ENCODE measurements at regions not wholly inside any gene's neighbourhood (a gene's known extent, or its start where the extent isn't known, plus 50 kb on each side); places are given as distances from the start of the nearest gene placed in this dataset.
"Not testable (repeated sequence)": the region's sequence is repeated elsewhere in the genome, so short reads cannot be mapped to it uniquely, and the experiment has no call there.

DNA sequence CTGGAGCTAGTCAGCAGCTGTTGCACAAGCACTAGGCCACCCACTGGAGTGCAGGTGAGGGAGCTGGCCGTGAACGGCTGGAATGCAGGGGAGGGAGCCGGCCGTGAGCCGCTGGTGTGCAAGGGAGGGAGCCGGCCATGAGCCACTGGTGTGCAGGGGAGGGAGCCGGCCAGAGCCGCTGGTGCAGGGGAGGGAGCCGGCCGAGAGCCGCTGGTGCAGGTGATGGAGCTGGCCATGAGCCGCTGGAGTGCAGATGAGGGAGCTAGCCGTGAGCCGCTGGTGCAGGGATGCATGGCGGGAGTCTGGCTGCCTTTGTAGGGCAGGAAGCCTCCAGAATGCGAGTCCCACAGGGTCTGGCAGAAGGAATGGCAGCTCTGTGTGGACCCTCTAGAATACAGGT is 1470.0 kb upstream of the DEFB115 start:
- not testable (repeated sequence) for H3K4me3 ChIP-seq (ENCODE audit: low read depth in 1 of 3, low read length in 3 of 3); H3K9me3 ChIP-seq (ENCODE audit: control insufficient read depth in 2 of 2, insufficient read depth in 1 of 2, low read depth in 1 of 2, low read length in 1 of 2); H3K27me3 ChIP-seq (ENCODE audit: control insufficient read depth in 3 of 3, insufficient read depth in 3 of 3, low read length in 3 of 3); H3K27ac ChIP-seq (ENCODE audit: low read depth in 1 of 3, low read length in 2 of 3); FAIRE-seq; H3K36me3 ChIP-seq (ENCODE audit: control insufficient read depth in 3 of 3, insufficient read depth in 2 of 3, low read depth in 1 of 3, low read length in 3 of 3); DNase-seq; H3K4me1 ChIP-seq (ENCODE audit: control insufficient read depth in 3 of 3, insufficient read depth in 2 of 3, low read depth in 1 of 3, low read length in 2 of 3)
- 75 to 86% (median 85%) methylated on average over 16 of the region's 16 CpGs for WGBS, 3 donors

DNA sequence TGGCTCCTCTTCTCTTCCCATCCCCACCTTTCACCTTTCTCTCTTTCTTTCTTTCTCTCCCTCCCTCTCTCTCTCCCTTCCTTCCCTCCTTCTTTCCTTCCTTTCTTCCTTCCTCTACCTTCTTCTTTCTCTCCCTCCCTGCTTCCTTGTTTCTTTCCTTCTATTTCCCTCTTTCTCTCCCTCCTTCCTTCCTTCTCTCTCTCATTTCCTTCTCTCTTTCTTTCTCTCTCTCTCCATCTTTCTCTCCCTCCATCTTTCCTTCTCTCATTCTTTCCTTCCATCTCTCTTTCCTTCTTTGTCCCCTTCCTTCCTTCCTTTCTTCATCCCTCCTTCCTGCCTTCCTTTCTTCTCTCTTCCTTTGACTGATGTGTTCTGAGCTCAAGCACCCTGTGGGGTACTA is 1467.0 kb upstream of the DEFB115 start:
- Histone ChIP-seq H3K27me3 (ENCODE audit: control insufficient read depth in 3 of 3, insufficient read depth in 3 of 3, low read length in 3 of 3) (no peaks in the 10 kb centered on the region), H3K27ac (ENCODE audit: low read depth in 1 of 3, low read length in 2 of 3) (no peak overlapping the region), H3K4me3 (ENCODE audit: low read depth in 1 of 3, low read length in 3 of 3) (no peak overlapping the region), H3K4me1 (ENCODE audit: control insufficient read depth in 3 of 3, insufficient read depth in 2 of 3, low read depth in 1 of 3, low read length in 2 of 3) (no peaks in the 10 kb centered on the region), H3K36me3 (ENCODE audit: control insufficient read depth in 3 of 3, insufficient read depth in 2 of 3, low read depth in 1 of 3, low read length in 3 of 3) (no peaks in the 10 kb centered on the region), H3K9me3 (ENCODE audit: control insufficient read depth in 2 of 2, insufficient read depth in 1 of 2, low read depth in 1 of 2, low read length in 1 of 2) (peaks cover 0 to 4% of the 10 kb centered on the region in 2 donors)
- DNase-seq (no peak), FAIRE-seq (no peak)

DNA sequence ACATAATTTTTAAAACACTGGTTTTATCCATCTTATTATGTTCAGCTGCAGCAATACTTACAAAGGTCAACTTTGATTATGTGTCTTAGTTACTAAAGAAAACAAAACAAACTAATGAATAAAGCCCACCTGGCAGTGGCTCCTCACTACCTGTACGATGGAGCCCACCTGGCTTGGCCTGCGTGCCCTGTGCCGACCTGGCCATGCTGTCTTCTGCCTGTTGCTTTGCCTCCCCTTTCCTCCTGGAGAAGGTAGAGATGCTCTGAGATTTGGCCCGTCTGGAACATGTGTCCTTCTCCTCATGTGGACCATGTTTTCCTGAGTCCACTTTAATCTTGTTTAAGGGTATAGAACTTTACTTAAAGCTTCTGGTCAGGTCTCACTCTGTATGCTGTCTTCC is 1426.0 kb upstream of the DEFB115 start:
- H3K4me1 ChIP-seq (ENCODE audit: control insufficient read depth in 3 of 3, insufficient read depth in 2 of 3, low read depth in 1 of 3, low read length in 2 of 3); DNase-seq; H3K36me3 ChIP-seq (ENCODE audit: control insufficient read depth in 3 of 3, insufficient read depth in 2 of 3, low read depth in 1 of 3, low read length in 3 of 3); H3K27me3 ChIP-seq (ENCODE audit: control insufficient read depth in 3 of 3, insufficient read depth in 3 of 3, low read length in 3 of 3); H3K9me3 ChIP-seq (ENCODE audit: control insufficient read depth in 2 of 2, insufficient read depth in 1 of 2, low read depth in 1 of 2, low read length in 1 of 2); H3K27ac ChIP-seq (ENCODE audit: low read depth in 1 of 3, low read length in 2 of 3); H3K4me3 ChIP-seq (ENCODE audit: low read depth in 1 of 3, low read length in 3 of 3); FAIRE-seq: not testable (repeated sequence)
- 45 to 66% (median 53%) methylated on average over 4 of the region's 4 CpGs for WGBS, 3 donors

DNA sequence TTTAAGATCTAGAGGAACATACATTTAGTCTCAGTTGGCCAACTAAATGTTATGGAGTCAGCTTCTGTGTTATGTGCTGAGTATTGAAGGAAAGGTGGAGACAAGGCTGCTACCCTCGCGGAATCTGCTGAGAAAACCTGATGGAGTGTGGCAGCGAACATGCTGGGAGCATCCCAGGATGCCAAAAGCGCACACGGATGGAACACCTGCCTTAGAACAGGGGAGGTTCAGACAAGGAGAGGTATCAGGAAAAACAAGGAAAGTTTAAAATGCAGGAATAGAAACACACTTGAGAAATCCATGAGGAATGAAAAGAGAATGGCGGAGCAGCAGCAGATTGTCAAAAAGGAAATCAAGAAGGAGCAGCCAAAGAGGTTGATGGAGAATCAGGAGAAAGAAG is 1389.5 kb upstream of the DEFB115 start:
- H3K27me3 ChIP-seq (ENCODE audit: control insufficient read depth in 3 of 3, insufficient read depth in 3 of 3, low read length in 3 of 3); H3K9me3 ChIP-seq (ENCODE audit: control insufficient read depth in 2 of 2, insufficient read depth in 1 of 2, low read depth in 1 of 2, low read length in 1 of 2); FAIRE-seq; DNase-seq; H3K4me1 ChIP-seq (ENCODE audit: control insufficient read depth in 3 of 3, insufficient read depth in 2 of 3, low read depth in 1 of 3, low read length in 2 of 3); H3K36me3 ChIP-seq (ENCODE audit: control insufficient read depth in 3 of 3, insufficient read depth in 2 of 3, low read depth in 1 of 3, low read length in 3 of 3); H3K4me3 ChIP-seq (ENCODE audit: low read depth in 1 of 3, low read length in 3 of 3); H3K27ac ChIP-seq (ENCODE audit: low read depth in 1 of 3, low read length in 2 of 3): not testable (repeated sequence)
- 62 to 76% (median 74%) methylated on average over 6 of the region's 6 CpGs for WGBS, 3 donors

DNA sequence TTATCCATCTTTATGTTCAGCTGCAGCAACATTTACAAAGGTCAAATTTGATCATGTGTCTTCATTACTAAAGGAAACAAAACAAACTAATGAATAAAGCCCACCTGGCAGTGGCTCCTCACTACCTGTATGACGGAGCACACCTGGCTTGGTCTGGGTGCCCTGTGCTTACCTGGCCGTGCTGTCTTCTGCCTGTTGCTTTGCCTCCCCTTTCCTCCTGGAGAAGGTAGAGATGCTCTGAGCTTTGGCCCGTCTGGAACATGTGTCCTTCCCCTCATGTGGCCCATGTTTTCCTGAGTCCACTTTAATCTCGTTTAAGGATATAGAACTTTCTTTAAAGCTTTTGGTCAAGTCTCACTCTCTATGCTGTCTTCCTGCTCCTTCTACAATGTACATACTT is 1388.8 kb upstream of the DEFB115 start:
- not testable (repeated sequence) for H3K4me3 ChIP-seq (ENCODE audit: low read depth in 1 of 3, low read length in 3 of 3); FAIRE-seq; H3K9me3 ChIP-seq (ENCODE audit: control insufficient read depth in 2 of 2, insufficient read depth in 1 of 2, low read depth in 1 of 2, low read length in 1 of 2); H3K36me3 ChIP-seq (ENCODE audit: control insufficient read depth in 3 of 3, insufficient read depth in 2 of 3, low read depth in 1 of 3, low read length in 3 of 3); H3K27ac ChIP-seq (ENCODE audit: low read depth in 1 of 3, low read length in 2 of 3); H3K4me1 ChIP-seq (ENCODE audit: control insufficient read depth in 3 of 3, insufficient read depth in 2 of 3, low read depth in 1 of 3, low read length in 2 of 3); DNase-seq; H3K27me3 ChIP-seq (ENCODE audit: control insufficient read depth in 3 of 3, insufficient read depth in 3 of 3, low read length in 3 of 3)
- 46 to 58% (median 50%) methylated on average over 4 of the region's 4 CpGs for WGBS, 3 donors

DNA sequence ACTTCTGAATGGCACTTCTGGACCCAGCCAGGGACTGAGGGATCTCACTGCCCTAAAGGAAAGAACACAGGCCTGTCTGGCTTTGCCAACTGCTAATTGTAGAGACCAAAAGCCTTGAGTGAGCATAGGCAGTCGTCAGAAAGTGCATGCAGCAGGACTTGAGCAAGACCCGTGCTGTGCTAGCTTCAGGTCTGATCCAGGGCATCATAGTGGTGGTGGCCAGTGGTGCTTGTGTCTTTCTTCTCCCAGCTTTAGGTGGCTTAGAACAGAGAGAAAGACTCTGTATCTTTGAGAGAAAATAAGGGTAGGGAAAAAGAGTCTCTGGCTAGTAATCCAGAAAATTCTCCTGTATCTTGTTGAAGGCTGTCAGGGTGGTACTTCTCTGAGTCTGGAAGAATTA is 1385.6 kb upstream of the DEFB115 start:
- H3K9me3 ChIP-seq (ENCODE audit: control insufficient read depth in 2 of 2, insufficient read depth in 1 of 2, low read depth in 1 of 2, low read length in 1 of 2) = peaks cover 13% of the 10 kb centered on the region in 2 donors

DNA sequence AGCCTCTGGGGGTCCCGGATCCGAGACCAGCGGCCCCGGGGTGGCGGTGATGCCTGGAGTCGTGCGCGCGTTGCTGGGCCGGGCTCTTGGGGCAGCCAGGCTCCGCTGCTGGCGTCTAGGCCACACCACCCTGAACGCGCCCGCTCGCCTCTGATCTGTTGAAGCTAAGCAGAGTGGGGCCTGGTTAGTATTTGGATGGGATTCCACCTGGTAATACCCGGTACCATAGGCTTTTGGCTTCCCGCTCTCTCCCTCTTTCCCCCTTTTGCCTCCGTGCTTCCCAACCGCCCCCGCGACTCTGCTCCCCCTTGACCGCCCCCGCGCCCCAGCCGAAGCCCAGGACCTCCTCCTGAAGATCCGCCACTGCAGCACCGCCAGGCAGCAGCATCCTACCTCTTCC is 1383.5 kb upstream of the DEFB115 start:
- Histone ChIP-seq H3K27me3 (ENCODE audit: control insufficient read depth in 3 of 3, insufficient read depth in 3 of 3, low read length in 3 of 3) (no peaks in the 10 kb centered on the region), H3K36me3 (ENCODE audit: control insufficient read depth in 3 of 3, insufficient read depth in 2 of 3, low read depth in 1 of 3, low read length in 3 of 3) (no peaks in the 10 kb centered on the region), H3K4me3 (ENCODE audit: low read depth in 1 of 3, low read length in 3 of 3) (peak overlapping the region in 2 of 3 donors; percentile 24 to 25), H3K4me1 (ENCODE audit: control insufficient read depth in 3 of 3, insufficient read depth in 2 of 3, low read depth in 1 of 3, low read length in 2 of 3) (no peaks in the 10 kb centered on the region), H3K9me3 (ENCODE audit: control insufficient read depth in 2 of 2, insufficient read depth in 1 of 2, low read depth in 1 of 2, low read length in 1 of 2) (peaks cover 18 to 32% of the 10 kb centered on the region in 2 donors), H3K27ac (ENCODE audit: low read depth in 1 of 3, low read length in 2 of 3) (no peak overlapping the region)
- WGBS, 3 donors = 57 to 82% (median 67%) methylated on average over 24 to 28 of the region's 28 CpGs
- DNase-seq (peak in 1 of 2 donors; percentile 53), FAIRE-seq (no peak)

More for the DNA sequence above, 1385.6 kb upstream of the DEFB115 start:
- not testable (repeated sequence) for DNase-seq; H3K27me3 ChIP-seq (ENCODE audit: control insufficient read depth in 3 of 3, insufficient read depth in 3 of 3, low read length in 3 of 3); H3K27ac ChIP-seq (ENCODE audit: low read depth in 1 of 3, low read length in 2 of 3); H3K4me3 ChIP-seq (ENCODE audit: low read depth in 1 of 3, low read length in 3 of 3); H3K36me3 ChIP-seq (ENCODE audit: control insufficient read depth in 3 of 3, insufficient read depth in 2 of 3, low read depth in 1 of 3, low read length in 3 of 3); H3K4me1 ChIP-seq (ENCODE audit: control insufficient read depth in 3 of 3, insufficient read depth in 2 of 3, low read depth in 1 of 3, low read length in 2 of 3); FAIRE-seq
- WGBS, 3 donors = 57 to 60% (median 59%) methylated on average over 2 of the region's 2 CpGs

DNA sequence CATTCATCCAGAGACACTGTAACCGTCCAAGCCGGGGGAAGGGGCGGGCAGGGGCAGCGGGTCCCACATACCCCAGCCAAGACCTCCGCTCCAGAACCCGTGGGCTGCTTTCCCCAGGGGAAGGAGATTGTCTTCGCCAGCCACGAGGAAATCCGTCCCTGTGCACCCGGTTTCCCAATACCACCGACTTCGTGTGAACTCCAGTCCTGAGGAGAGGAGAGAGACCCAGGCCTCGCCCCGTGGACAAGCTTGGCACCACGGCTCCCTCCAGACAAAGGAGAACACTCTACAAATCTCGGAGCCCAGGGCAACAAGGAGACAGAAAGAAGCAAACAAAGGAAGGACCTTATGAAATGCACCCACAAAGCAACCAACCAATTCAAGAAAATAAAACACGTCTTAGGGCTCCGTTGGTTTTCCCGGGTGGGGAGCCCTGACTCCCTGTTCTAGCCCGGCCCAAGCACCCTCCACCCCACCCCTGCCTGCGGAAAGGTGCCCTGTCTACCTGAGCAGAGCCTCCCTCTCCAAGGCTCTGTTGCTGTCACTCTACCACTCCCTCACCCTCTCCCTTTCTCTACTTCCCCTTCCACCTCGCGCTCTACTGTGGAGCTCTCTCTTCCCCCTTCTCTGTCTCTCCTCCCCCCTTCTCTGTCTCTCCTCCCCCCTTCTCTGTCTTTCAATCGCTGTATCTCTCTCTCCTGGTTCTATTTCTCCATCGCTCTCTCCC is 1382.8 kb upstream of the DEFB115 start:
- H3K27ac ChIP-seq (ENCODE audit: low read depth in 1 of 3, low read length in 2 of 3) = no peak overlapping the region
- no peaks in the 10 kb centered on the region for H3K4me1 ChIP-seq (ENCODE audit: control insufficient read depth in 3 of 3, insufficient read depth in 2 of 3, low read depth in 1 of 3, low read length in 2 of 3)
- DNase-seq (no peak), FAIRE-seq (no peak)
- H3K27me3 ChIP-seq (ENCODE audit: control insufficient read depth in 3 of 3, insufficient read depth in 3 of 3, low read length in 3 of 3) = no peaks in the 10 kb centered on the region
- H3K36me3 ChIP-seq (ENCODE audit: control insufficient read depth in 3 of 3, insufficient read depth in 2 of 3, low read depth in 1 of 3, low read length in 3 of 3) = no peaks in the 10 kb centered on the region
- no peak overlapping the region for H3K4me3 ChIP-seq (ENCODE audit: low read depth in 1 of 3, low read length in 3 of 3)
- H3K9me3 ChIP-seq (ENCODE audit: control insufficient read depth in 2 of 2, insufficient read depth in 1 of 2, low read depth in 1 of 2, low read length in 1 of 2) = peaks cover 18 to 36% of the 10 kb centered on the region in 2 donors
- WGBS, 3 donors = 75 to 88% (median 84%) methylated on average over 25 of the region's 25 CpGs
